ENCODE measurements at regions not wholly inside any gene's neighbourhood (a gene's known extent, or its start where the extent isn't known, plus 50 kb on each side); places are given as distances from the start of the nearest gene placed in this dataset.
"Not testable (repeated sequence)": the region's sequence is repeated elsewhere in the genome, so short reads cannot be mapped to it uniquely, and the experiment has no call there.

DNA sequence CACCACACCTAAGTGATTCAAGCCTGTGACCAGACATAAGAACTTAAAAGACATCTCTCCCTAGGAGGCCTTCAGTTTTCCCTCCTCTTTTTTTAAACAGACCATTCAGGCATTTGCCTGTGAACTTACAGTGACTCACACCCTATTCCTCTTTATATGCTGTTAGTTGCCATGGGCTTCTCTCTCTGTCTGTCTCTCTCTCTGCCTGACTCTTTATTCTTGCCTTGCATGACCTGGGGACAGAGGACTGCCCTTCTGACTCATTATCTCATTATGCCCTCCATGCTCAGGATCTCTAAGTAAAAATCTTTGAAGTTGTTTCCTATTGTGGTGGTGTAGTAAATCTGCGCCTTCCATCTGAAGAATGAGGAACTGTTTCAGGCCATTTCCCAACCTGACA lies 442.2 kb upstream of the MAN1A1 start:
- no peak for DNase-seq

DNA sequence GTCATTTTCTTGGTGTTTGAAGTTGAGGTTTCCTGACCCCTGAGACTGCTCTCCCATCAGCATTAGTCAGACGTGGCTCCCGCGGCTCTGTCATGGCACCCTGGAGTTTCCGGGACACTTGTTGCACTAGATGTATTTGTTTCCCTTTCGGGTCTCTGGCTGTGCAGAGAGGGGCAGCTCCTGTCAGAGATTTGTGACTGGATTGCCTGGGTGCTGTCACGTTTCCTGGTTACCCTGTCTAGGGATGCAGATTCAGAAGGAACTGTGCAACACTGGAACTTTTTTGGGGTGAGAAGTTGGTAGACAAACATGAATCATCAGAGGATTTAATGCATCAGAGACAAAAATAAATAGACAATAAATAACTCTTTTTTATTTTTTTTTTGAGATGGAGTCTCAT lies 431.8 kb upstream of the MAN1A1 start:
- DNase-seq = no peak

DNA sequence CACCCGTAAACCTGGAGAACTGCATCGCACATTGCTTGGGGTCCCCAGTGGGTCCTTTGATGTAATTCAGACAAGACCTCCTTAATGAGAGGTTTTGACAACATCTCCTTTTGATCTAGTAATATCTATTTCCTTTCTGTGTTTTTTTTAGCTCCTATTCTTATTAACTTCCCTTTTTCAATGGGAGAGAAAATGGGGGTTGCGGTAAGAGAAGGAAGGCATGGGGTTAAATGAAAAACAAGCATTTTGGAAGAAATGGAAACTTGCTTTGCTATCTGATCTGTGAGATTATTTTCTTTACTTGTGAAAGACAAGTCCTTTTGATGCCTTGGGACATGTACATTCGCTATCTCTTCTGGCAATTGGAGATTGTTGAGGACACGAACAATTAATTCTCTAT lies 418.6 kb upstream of the MAN1A1 start:
- DNase-seq = no peak

DNA sequence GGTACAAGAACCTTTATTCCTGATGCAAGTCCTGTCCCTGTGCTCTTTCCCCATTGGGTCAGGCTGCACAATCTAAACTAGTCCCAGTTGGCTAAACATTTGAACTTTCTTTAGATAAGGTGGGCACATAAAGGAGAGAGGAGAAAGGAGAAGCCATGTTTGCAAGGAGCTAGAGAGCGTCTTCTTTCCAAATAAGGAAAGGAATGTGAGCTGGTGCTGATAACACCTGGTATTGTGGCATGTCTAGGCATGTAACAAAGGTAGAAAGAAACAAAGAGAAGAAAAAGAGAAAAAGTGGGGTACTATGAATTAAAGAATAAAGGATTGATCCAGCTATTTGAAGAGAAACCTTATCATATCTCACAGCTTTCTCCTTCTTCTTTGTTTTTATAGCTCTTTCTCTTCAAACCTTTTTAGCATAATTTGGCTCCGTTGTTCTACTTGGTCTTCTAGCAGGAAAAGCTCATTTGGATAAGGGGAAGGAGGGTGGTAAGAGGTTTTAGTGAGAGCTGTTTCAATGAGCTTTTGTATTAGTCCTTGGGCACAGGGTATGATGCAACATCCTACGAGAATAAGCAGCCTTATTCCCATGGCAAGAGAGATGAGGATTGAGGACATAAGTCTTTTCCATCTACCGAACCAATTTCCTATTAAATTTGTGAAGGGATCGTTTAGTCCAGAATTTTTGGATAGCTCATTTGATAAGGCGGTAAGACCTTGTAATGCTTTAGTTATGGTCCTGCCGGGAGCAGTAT lies 415.5 kb upstream of the MAN1A1 start:
- DNase-seq = no peak

DNA sequence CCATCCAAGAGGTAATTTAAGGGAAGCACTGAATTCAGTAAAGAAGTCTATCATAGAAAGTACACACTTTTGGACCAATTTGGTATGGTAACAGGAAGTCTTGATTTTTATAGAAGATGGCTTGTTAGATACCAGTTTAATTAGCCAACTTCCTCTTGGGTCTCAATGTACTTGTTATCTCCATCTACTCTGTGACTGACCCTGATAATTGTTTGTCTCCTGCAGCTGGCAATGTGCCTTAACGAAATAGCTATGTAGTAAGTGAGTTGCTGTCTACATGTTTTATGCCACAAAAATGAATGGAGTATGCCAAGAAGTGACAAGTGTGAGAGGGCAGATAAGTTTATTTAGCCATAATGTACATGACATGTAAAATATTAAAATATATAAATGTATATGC lies 410.5 kb upstream of the MAN1A1 start:
- no peak for DNase-seq

DNA sequence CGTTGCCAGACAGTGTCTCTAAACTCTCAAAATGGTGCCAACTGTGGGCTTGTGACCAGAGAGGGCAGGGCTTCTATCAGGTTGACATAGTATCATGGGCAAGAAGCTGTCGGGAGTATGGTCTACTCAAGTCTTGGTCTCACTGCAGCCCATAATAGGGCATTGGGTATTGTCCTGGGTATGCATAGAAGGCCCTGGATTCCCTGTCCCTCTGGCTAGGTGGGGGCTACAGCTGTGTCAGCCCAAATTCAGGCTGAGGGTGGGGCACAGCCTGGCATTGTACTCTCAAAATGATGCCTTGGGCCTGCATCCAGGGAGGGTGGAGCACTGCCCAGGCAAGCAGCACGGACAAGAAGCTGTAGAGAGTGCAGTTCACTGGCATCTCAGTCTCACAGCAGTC lies 408.8 kb upstream of the MAN1A1 start:
- DNase-seq = no peak

DNA sequence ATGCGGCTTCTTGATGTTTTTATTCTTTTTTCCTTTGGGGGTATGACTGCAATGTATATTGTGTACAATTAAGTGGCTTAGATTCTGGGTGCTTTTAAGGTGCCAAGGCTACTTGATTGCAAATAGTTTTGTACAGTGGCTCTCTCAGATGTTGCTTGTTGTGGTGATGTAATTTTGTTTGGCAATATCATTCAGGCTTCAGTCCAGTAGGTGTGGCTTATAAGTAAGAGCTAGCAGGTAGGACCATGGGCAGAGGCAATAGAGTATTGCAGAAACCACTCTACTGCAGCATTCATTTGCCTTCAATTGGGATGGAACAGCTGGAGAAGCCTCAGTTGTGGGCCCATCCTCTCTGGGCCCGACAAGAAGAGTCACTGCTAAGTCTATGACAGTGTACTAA lies 407.9 kb upstream of the MAN1A1 start:
- no peak for DNase-seq

DNA sequence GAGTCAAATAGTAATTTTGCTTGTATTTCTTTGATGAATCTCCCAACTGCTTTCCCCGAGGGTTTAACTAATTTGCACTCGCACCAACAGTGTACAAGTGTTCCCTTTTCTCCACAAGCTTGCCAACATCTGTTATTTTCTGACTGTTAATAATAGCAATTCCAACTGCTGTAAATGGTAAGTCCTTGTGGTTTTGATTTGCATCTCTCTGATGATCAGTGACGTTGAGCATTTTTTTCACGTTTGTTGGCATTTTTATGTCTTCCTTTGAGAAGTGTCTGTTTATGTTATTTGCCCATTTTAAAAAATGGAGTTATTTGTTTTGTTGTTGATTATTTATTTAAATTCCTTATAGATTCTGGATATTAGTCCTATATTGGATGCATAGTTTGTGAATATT lies 399.8 kb upstream of the MAN1A1 start:
- DNase-seq = no peak

DNA sequence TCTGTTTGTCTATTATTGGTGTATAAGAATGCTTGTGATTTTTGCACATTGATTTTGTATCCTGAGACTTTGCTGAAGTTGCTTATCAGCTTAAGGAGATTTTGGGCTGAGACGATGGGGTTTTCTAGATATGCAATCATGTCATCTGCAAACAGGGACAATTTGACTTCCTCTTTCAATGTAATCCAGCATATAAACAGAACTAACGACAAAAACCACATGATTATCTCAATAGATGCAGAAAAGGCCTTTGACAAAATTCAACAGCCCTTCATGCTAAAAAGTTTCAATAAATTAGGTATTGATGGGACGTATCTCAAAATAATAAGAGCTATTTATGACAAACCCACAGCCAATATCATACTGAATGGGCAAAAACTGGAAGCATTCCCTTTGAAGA lies 399.0 kb upstream of the MAN1A1 start:
- DNase-seq = not testable (repeated sequence)

DNA sequence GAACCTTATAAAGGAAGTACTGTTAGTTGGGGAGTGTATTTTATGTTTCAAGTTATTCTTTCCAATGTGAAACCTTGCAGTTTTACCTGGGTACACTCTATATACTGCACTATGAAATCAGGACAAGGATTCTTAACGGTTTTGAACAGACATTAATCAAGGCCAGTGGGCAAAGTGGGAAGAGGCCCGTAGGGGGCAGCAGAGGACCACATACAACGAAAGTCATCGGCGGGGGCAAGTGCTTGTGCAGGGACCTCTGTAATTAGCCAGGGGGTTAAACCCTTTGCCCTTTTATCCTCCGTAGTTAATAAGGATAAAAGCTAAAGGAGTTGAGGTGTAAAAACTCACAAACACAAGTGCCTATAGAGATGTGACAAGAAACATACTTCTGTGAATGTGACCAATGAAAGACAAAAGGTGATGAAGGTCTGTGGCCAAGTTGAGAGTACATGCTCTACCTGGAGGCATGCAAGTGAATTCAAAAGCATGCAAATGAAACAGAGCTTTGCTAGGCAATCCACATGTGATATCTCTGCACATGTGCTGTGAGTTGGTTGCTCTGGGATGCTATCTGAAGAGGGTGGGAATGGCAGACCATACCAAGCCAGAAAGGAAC lies 392.7 kb upstream of the MAN1A1 start:
- peak; percentile 48 for DNase-seq

DNA sequence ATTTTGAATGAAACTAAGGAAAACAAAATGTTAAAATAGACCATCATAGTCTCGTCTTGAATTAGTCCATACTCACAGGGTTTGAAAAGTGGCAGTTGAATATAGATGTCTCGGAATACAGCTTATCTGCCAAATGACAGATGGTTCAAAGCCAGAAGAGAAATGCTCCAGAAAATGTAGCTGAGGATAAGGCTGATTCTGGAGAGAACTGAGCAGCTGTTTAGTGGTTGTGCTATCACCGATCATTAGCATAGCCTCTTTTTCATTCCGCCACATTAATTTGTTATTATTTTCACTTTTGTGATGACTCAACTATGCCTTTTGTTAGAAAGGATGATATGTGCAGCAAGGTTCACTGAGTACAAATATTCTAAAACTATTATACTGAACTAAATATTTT lies 390.2 kb upstream of the MAN1A1 start:
- no peak for DNase-seq

DNA sequence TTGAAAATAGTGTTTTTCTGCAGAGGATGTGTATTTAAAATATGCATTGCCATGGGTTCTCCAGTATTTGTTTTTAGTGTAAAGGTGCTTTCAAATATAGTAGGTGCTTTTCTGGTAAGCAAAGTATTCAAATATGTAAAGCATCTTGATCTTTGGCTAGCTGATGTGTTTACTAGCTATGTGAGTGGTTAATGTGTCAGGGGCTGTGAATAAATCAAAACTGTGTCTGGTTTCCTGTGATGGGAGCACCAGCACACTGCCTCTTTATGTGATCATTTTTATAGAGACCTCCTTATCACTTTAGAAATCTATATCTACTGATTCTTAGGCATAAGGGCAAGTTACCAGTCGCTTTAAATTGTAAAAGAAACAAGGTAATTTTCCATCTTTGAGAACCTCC lies 388.9 kb upstream of the MAN1A1 start:
- DNase-seq = no peak

DNA sequence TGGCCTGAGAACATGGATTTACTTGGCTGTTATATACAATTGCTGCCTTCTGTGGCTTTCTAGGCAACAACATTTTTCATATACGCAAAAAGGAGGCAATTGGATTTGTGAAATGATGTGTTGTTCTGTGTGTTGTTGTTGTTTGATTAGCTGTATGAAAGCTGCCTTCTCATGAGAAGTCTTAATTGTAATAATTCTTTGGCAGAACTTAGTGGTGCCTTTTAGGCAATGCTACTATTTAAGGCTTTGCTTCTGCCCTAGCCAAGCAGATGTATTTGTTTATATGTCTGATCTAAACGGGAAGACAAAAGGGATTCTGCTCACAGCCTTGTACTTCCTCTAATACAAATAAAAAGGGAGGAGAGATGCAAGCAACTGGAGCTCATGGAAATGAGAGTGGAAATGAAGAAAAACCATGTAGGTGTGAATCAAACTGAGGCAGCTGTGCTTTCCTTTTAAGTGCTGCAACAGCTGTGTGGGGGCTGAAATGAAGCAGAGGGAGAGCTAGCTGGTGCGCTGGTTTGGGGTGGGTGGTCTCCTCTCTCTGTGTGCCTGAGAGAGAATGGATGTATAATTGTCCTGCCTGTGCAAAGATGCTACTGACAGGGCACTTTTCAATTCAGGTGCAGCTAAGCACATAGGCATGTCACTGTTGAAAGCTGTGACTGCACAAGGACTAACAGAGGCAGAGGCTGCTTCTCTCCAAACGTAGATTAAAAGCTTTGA lies 386.9 kb upstream of the MAN1A1 start:
- DNase-seq = no peak

DNA sequence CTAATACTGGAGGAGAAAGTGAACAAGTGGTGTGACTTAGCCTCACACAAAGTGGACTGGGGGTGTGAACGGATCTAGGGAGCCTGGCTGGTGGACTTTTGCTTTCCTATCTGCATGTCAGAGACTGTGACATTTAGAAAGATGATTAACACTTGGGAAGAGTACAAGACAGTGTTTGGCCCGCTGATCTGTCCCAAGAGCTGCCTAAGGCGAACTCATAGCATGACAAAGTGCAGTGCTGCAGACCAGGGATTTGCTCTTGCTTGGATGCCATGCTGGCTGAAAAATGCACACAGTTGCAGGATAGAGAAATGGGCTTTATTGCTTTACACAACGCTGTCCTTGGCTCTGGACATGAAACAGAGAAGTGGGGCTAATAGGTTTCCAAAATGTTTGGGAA lies 386.0 kb upstream of the MAN1A1 start:
- DNase-seq = no peak

DNA sequence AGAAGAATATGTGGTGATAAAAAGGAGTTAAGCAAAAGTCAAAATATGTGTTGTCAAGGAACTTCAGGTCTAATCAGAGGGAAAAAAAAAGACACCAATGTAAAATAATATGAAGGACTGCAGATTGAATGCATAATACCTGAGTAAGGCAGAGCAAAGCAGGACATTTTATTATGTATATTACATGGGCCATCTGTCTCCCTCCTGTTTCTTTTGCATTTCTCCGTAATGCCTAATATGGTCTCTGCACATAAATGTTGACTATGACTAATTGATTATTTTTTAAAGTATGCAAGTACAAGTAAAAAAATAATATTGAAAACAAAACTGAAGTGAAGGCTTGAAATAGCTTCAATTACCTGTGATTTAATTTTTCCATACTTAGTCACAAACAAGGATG lies 384.7 kb upstream of the MAN1A1 start:
- no peak for DNase-seq

DNA sequence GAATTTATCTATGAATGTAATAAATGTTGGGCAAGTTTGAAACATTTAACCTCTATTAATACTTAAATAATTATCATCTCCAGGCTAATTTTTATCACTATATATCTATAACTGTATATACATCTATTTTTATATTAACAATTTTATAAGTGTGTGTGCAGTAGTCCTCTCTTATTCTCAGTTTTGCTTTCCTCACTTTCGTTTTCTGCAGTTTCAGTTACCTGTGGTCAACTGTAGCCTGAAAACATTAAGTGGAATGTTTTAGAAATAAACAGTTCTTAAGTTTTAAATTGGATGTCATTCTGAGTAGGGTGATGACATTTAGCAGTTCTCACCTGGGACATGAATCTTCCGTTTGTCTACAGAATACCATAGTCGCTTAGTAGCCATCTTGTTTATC lies 379.4 kb upstream of the MAN1A1 start:
- DNase-seq = no peak

DNA sequence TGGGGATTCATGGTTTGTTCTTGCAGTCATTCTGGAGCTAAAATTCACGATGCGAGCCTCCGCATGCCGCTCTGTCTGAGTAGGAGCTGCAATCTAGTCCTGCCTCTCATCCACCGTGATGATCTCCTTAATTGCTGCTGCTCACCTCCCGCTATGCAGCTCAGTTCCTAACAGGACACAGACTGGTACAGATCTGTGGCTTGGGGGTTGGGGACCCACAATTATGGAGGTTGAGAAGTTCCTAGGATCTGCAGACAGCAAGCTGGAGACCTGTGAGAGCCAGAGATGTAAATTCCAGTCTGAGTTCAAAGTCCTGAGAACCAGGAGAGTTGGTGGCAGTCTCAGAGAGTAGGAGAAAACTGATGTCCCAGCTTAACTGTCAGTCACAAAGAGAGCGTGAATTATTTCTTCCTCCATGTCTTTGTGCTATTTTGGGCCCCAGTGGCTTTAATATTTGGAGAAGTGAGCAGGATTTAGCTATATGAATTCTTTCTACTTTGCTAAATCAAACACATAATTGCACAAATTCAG lies 378.7 kb upstream of the MAN1A1 start:
- DNase-seq = no peak

DNA sequence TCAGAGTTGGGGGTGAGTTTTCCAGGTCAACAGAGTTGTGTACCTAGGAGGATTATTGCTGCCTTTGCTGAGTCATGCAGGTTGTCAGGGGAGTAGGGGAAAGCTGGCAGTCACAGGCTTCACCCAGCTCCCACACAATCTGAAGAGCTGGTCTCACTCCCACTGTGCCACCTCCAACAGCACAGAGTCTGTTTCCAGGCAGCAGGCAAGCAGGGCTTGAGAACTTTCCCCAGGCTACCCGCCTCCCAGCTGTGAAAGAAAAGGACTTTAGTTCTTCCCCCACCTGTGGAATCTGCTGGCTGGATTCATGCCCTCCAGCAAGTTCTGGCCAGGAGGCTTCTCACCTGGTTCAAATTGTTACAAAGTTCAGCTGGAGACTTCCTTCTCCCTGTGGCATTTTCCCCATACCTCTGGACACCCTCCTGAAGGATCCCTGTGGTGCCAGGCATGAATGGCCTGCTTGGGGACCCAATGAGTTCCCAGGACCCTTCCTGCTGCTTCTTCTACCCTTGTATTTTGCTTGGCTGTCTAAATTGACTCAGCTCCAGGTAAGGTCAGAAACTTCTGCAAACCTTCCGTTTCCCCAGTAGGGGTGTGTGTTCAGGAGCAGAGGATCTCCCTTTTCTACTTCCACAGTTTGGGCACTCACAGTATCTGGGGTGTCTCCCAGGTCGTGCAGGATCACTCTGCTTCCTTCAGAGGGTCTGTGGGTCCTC lies 378.1 kb upstream of the MAN1A1 start:
- no peak for DNase-seq

DNA sequence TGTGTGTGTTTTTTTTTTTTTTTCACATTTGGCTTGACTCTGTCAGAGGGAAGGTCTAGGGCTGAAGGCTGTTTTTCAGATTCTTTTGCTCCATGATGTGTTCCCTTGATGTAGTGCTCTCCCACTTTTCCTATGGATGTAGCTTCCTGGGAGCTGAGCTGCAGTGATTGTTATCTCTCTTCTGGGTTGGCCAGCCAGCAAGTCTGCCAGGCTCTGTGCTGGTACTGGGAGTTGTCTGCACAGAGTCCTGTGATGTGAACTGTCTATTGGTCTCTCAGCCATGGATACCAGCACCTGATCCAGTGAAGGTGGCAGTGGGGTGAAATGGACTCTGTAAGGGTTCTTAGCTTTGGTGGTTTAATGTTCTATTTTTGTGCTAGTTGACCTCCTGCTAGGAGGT lies 377.4 kb upstream of the MAN1A1 start:
- DNase-seq = not testable (repeated sequence)

DNA sequence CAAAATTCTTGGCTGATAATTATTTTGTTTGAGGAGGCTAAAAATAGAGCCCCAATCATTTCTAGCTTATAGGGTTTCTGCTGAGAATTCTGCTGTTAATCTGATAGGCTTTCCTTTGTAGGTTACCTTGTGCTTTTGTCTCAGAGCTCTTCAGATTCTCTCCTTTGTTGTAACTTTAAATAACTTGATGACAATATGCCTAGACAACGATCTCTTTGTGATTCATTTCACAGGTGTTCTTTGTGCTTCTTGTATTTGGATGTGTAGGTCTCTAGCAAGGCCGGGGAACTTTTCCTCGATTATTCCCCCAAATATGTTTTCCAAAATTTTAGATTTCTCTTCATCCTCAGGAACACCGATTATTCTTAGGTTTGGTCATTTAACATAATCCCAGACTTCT lies 376.5 kb upstream of the MAN1A1 start:
- DNase-seq = no peak

DNA sequence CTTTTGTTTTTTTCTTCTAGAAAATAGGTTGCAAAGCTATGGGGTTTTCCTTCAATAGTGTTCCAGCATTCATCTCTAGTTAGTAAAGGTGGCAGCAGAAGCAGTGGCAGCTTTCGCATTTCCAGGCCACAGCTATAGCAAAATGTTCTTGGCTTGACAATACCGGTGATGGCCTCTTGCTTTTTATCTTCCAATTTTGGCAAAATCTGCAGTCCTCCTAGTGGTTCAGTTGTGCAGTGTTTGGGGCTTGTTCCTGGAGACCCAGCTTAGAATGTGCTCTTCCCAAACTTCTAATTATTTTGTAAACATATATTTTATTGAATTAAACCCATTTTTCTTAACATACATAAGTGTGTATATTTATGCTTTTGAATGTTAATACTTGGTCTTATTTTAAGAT lies 370.6 kb upstream of the MAN1A1 start:
- no peak for DNase-seq

DNA sequence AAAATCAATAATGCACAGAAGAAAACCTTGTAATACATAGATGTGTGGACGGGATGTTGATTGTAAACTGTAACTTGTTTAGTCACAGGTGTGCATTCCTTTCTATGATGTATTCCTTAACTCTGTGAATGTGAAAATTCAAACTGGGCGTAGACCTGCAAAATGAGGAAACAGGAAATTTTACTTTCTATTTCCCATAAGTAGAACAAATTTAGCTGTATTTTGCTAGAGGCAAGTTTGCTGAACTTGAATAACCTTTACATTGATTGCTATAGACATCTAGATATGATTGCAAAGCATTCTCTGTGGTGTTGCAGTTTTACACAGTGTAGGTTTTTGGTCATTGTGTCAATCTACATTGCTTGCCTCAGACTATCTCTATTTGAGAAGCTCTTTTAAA lies 368.4 kb upstream of the MAN1A1 start:
- no peak for DNase-seq

DNA sequence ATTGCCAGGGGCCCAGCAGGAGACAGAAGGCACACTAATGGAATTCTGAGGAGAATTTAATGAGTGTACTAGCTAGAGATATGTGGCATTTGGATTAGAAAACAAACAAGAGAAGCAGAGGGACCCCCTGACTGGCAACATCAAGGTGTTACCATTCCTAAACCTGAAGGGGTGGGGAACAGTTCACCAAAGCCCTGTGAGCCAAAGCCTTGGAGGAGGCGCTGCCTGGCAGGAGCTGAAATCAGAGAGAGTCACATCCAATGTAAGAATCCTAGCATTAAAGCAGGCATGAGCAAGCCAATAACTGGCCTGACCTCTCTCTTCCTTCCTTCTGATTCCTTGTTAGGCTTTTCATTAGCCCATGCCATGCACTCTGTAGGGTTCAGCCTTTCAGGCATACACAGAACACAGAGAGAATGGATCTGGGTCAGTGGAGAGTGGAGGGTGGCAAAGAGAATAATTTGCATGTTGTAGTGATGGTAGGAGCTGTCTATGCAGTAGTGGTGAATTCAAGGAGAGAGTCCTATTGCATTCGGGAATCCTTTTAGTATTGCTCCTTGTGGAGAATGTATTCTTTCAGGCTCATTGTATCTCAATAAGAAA lies 367.2 kb upstream of the MAN1A1 start:
- no peak for DNase-seq

Data from CD4-positive, alpha-beta T cell treated with Interleukin-6 for 4 hours (primary cell).